Astrocyte (in vitro differentiated cells and primary cell): ENCODE measurements at regions not wholly inside any gene's neighbourhood (a gene's known extent, or its start where the extent isn't known, plus 50 kb on each side); places are given as distances from the start of the nearest gene placed in this dataset.

Experiments
- DNase-seq: peaks from one replicate; pipeline ENCODE4 v3.0.0-alpha.2; 2010; ENCODE audit warnings: low read depth
- FAIRE-seq: peaks from 2 replicates; lab custom pipeline; 2011; peaks lifted over from hg19 to GRCh38; lab: Jason Lieb, UNC
- H2AFZ ChIP-seq: 2 replicates; pipeline ENCODE4 v1.6.0; 2012; ENCODE audit warnings: low read depth, low read length, inconsistent platforms
- H3K27ac ChIP-seq: 2 replicates; pipeline ENCODE4 v1.5.1; 2011; ENCODE audit warnings: low read depth, low read length, inconsistent platforms
- H3K27me3 ChIP-seq: 2 replicates; pipeline ENCODE4 v1.6.0; 2011; ENCODE audit warnings: low read length, inconsistent platforms; ENCODE audit not compliant: insufficient read depth
- H3K36me3 ChIP-seq: 2 replicates; pipeline ENCODE4 v1.5.1; 2011; ENCODE audit warnings: low read length, inconsistent platforms; ENCODE audit not compliant: insufficient read depth
- H3K4me1 ChIP-seq: 2 replicates; pipeline ENCODE4 v1.5.1; 2011; ENCODE audit warnings: low read length, inconsistent platforms; ENCODE audit not compliant: insufficient read depth
- H3K4me2 ChIP-seq: 2 replicates; pipeline ENCODE4 v1.6.0; 2012; ENCODE audit warnings: low read length, inconsistent platforms
- H3K4me3 ChIP-seq: 2 replicates; pipeline ENCODE4 v1.5.1; 2011; ENCODE audit warnings: low read depth, mild to moderate bottlenecking, low read length, inconsistent platforms; ENCODE audit not compliant: insufficient read depth
- H3K79me2 ChIP-seq: 2 replicates; pipeline ENCODE4 v1.6.0; 2012; ENCODE audit warnings: mild to moderate bottlenecking, low read length, inconsistent platforms; ENCODE audit not compliant: insufficient read depth
- H3K9ac ChIP-seq: 2 replicates; pipeline ENCODE4 v1.6.0; 2012; ENCODE audit warnings: mild to moderate bottlenecking, low read length, inconsistent platforms
- H3K9me3 ChIP-seq: 2 replicates; pipeline ENCODE4 v1.5.1; 2012; ENCODE audit warnings: low read depth, mild to moderate bottlenecking, low read length, inconsistent platforms; ENCODE audit not compliant: insufficient read depth
- H4K20me1 ChIP-seq: 2 replicates; pipeline ENCODE4 v1.6.0; 2012; ENCODE audit warnings: low read length, inconsistent platforms; ENCODE audit not compliant: insufficient read depth
- H3K27ac Mint-ChIP-seq: one replicate; pipeline ENCODE4 v1.8.0; 2021; ENCODE audit warnings: mild to moderate bottlenecking, mixed read lengths; ENCODE audit not compliant: unreplicated experiment
- H3K27me3 Mint-ChIP-seq: one replicate; pipeline ENCODE4 v1.8.0; 2021; ENCODE audit warnings: low read depth, mixed read lengths; ENCODE audit not compliant: unreplicated experiment
- H3K36me3 Mint-ChIP-seq: one replicate; pipeline ENCODE4 v1.8.0; 2021; ENCODE audit warnings: low read depth, mixed read lengths; ENCODE audit not compliant: unreplicated experiment
- H3K4me1 Mint-ChIP-seq: one replicate; pipeline ENCODE4 v1.8.0; 2021; ENCODE audit warnings: low read depth, mixed read lengths; ENCODE audit not compliant: unreplicated experiment
- H3K4me3 Mint-ChIP-seq: one replicate; pipeline ENCODE4 v1.8.0; 2021; ENCODE audit warnings: mild to moderate bottlenecking, moderate library complexity, mixed read lengths; ENCODE audit not compliant: unreplicated experiment
- H3K9me3 Mint-ChIP-seq: one replicate; pipeline ENCODE4 v1.8.0; 2021; ENCODE audit warnings: mild to moderate bottlenecking, mixed read lengths; ENCODE audit not compliant: unreplicated experiment
- EZH2 ChIP-seq: IDR thresholded peaks from 2 replicates; pipeline ENCODE4 v1.6.1; 2012; ENCODE audit warnings: mild to moderate bottlenecking, low read length, inconsistent platforms; ENCODE audit not compliant: insufficient read depth
- TF ChIP-seq, protein P1 (sequence below): IDR thresholded peaks from 2 replicates; pipeline ENCODE4 v1.5.1; 2011; ENCODE audit warnings: low read depth, mild to moderate bottlenecking, inconsistent platforms, low read length, moderate library complexity; ENCODE audit not compliant: insufficient read depth

DNA sequence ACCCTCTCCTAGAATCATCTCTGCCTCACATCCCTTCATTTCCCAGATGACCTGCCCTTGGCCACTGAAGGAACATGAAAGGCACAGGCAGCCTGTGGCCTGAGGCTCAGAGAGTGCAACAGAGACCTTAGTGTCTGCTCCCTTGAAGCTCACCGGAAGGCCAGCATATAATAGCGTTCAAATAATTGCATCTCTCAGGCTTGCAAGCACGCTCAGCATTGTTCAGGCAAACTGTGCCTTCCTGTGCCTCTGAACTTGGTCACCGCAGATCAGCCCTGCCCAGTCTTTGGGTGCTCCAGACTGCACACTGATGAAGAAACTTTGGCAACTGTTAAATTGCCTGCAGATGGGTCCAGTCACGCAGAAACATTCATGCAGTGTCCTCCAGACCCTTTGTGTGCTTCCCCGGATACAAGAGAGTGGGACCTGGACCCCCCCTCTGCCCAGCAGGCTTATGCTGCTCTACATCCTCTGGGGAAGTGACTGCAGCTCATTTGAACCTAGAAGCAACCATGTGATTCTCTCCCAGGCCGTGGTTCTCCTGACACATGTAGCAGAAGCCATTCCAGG lies 216.0 kb upstream of the ANKRD55 start:
- H3K4me3 Mint-ChIP-seq, result no peak overlapping the region
- peaks cover 7% of the 10 kb centered on the region for H3K27me3 ChIP-seq
- no peak overlapping the region for H2AFZ ChIP-seq
- no peak for FAIRE-seq
- no peaks in the 10 kb centered on the region for H3K36me3 Mint-ChIP-seq
- no peaks in the 10 kb centered on the region for H3K36me3 ChIP-seq
- H4K20me1 ChIP-seq, result no peaks in the 10 kb centered on the region
- no peak overlapping the region for H3K4me2 ChIP-seq
- H3K79me2 ChIP-seq, result no peaks in the 10 kb centered on the region
- H3K27ac Mint-ChIP-seq, result no peak overlapping the region
- DNase-seq, result no peak
- no peaks in the 10 kb centered on the region for H3K4me1 Mint-ChIP-seq
- no peaks in the 10 kb centered on the region for H3K9me3 Mint-ChIP-seq
- no peak overlapping the region for H3K4me3 ChIP-seq
- H3K9ac ChIP-seq, result no peak overlapping the region
- H3K27me3 Mint-ChIP-seq, result peaks cover 10% of the 10 kb centered on the region
- no peaks in the 10 kb centered on the region for H3K4me1 ChIP-seq
- no peak overlapping the region for H3K27ac ChIP-seq
- no peak for TF ChIP-seq EZH2
- TF ChIP-seq, protein P1, sequence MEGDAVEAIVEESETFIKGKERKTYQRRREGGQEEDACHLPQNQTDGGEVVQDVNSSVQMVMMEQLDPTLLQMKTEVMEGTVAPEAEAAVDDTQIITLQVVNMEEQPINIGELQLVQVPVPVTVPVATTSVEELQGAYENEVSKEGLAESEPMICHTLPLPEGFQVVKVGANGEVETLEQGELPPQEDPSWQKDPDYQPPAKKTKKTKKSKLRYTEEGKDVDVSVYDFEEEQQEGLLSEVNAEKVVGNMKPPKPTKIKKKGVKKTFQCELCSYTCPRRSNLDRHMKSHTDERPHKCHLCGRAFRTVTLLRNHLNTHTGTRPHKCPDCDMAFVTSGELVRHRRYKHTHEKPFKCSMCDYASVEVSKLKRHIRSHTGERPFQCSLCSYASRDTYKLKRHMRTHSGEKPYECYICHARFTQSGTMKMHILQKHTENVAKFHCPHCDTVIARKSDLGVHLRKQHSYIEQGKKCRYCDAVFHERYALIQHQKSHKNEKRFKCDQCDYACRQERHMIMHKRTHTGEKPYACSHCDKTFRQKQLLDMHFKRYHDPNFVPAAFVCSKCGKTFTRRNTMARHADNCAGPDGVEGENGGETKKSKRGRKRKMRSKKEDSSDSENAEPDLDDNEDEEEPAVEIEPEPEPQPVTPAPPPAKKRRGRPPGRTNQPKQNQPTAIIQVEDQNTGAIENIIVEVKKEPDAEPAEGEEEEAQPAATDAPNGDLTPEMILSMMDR, result no peak
- H3K9me3 ChIP-seq, result no peaks in the 10 kb centered on the region

DNA sequence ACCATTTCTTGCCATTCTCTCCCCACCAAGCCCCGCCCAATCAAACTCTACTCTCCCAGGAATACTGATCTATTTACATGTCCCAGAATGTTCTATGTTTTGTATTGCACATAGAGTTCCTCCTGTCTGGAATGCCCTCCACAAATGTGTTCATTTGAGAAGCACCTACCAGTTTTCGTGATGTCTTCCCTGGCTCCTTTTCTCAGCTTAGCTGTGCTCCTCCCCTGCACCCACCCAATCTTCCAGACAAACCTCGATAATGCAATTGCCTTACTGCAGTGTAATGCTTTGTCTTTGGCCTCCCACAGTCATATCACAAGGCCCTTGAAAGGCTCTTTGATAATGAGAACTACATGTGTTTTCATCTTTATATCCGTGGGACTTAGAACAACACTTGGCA lies 214.5 kb upstream of the ANKRD55 start:
- no peaks in the 10 kb centered on the region for H3K4me1 ChIP-seq
- no peak for DNase-seq
- no peak overlapping the region for H2AFZ ChIP-seq
- TF ChIP-seq, protein P1, result no peak
- TF ChIP-seq EZH2, result no peak
- H3K27ac ChIP-seq, result no peak overlapping the region
- FAIRE-seq, result no peak
- no peaks in the 10 kb centered on the region for H3K36me3 ChIP-seq
- H3K27me3 Mint-ChIP-seq, result peaks cover 12% of the 10 kb centered on the region
- peaks cover 7% of the 10 kb centered on the region for H3K27me3 ChIP-seq
- no peaks in the 10 kb centered on the region for H3K36me3 Mint-ChIP-seq
- H3K4me1 Mint-ChIP-seq, result no peaks in the 10 kb centered on the region
- H3K4me2 ChIP-seq, result no peak overlapping the region
- H3K9me3 Mint-ChIP-seq, result no peaks in the 10 kb centered on the region
- no peak overlapping the region for H3K4me3 Mint-ChIP-seq
- H3K4me3 ChIP-seq, result no peak overlapping the region
- no peaks in the 10 kb centered on the region for H3K9me3 ChIP-seq
- H3K9ac ChIP-seq, result no peak overlapping the region
- no peak overlapping the region for H3K27ac Mint-ChIP-seq
- no peaks in the 10 kb centered on the region for H3K79me2 ChIP-seq
- H4K20me1 ChIP-seq, result no peaks in the 10 kb centered on the region

DNA sequence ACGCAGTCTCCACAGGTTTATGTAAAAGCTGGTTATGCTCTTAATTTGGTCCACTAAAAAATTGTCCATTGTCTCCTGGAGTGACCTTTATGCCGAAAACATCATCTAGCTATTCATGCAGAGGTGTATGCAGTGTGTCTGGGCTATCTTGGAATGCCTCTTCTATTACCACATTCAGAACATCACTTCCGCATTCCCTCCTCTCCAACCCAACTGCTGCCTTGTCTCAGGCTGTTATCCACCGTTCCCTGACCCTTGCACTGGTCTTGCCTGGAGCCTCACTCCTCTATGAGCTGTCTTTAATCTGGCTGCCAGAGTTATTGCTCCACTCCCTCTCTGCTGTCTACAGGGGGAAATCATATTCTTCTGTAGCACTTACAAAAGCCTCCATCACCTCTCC lies 214.1 kb upstream of the ANKRD55 start:
- H3K36me3 ChIP-seq, result no peaks in the 10 kb centered on the region
- Mint-ChIP-seq H3K27me3 (peaks cover 12% of the 10 kb centered on the region), H3K4me3 (no peak overlapping the region), H3K4me1 (no peaks in the 10 kb centered on the region), H3K27ac (no peak overlapping the region), H3K9me3 (no peaks in the 10 kb centered on the region), H3K36me3 (no peaks in the 10 kb centered on the region)
- no peak overlapping the region for H3K27ac ChIP-seq
- H3K79me2 ChIP-seq, result no peaks in the 10 kb centered on the region
- no peaks in the 10 kb centered on the region for H3K4me1 ChIP-seq
- no peak overlapping the region for H3K4me3 ChIP-seq
- H4K20me1 ChIP-seq, result no peaks in the 10 kb centered on the region
- no peaks in the 10 kb centered on the region for H3K9me3 ChIP-seq
- TF ChIP-seq, protein P1, result no peak
- TF ChIP-seq EZH2, result no peak
- peaks cover 7% of the 10 kb centered on the region for H3K27me3 ChIP-seq
- no peak for FAIRE-seq
- no peak for DNase-seq
- H2AFZ ChIP-seq, result no peak overlapping the region
- no peak overlapping the region for H3K9ac ChIP-seq
- H3K4me2 ChIP-seq, result no peak overlapping the region
